Smooth muscle cell (in vitro differentiated cells): ENCODE measurements at regions not wholly inside any gene's neighbourhood (a gene's known extent, or its start where the extent isn't known, plus 50 kb on each side); places are given as distances from the start of the nearest gene placed in this dataset.

ENCODE experiments used
- DNase-seq: peaks from one replicate; lab custom pipeline; 2025; ENCODE audit not compliant: unreplicated experiment; lab: John Stamatoyannopoulos, UW
- H2AFZ ChIP-seq: fragments of 200-600 bp; sonication (generic); 2 replicates; pipeline ENCODE4 v1.6.0; 2016; ENCODE audit warnings: antibody characterized with exemption, low read depth, mild to moderate bottlenecking
- H3F3A ChIP-seq: fragments of 200-600 bp; sonication (generic); 2 replicates; pipeline ENCODE4 v1.6.0; 2017; ENCODE audit warnings: antibody characterized with exemption, low read depth
- H3K27ac ChIP-seq: fragments of 200-600 bp; sonication (generic); 2 replicates; pipeline ENCODE4 v1.5.1; 2016; ENCODE audit warnings: low read depth, mild to moderate bottlenecking
- H3K27me3 ChIP-seq: fragments of 200-600 bp; sonication (generic); 2 replicates; pipeline ENCODE4 v1.6.1; 2016; ENCODE audit warnings: low read depth, mild to moderate bottlenecking
- H3K36me3 ChIP-seq: fragments of 200-600 bp; sonication (generic); 2 replicates; pipeline ENCODE4 v1.5.1; 2016; ENCODE audit warnings: low read depth
- H3K4me1 ChIP-seq: fragments of 200-600 bp; sonication (generic); 2 replicates; pipeline ENCODE4 v1.5.1; 2016; ENCODE audit warnings: low read depth
- H3K4me2 ChIP-seq: fragments of 200-600 bp; sonication (generic); 2 replicates; pipeline ENCODE4 v1.6.0; 2016; ENCODE audit warnings: mild to moderate bottlenecking
- H3K4me3 ChIP-seq: fragments of 200-600 bp; sonication (generic); 2 replicates; pipeline ENCODE4 v1.5.1; 2016; ENCODE audit warnings: mild to moderate bottlenecking
- H3K79me2 ChIP-seq: fragments of 200-600 bp; sonication (generic); 2 replicates; pipeline ENCODE4 v1.6.0; 2016; ENCODE audit warnings: low read depth, mild to moderate bottlenecking
- H3K9ac ChIP-seq: fragments of 200-600 bp; sonication (generic); 2 replicates; pipeline ENCODE4 v1.6.0; 2016; ENCODE audit warnings: low read depth
- H3K9me3 ChIP-seq: fragments of 200-600 bp; sonication (generic); replicated peaks from 2 replicates; pipeline ENCODE4 v1.5.1; 2016; ENCODE audit warnings: low read depth
- H4K20me1 ChIP-seq: fragments of 200-600 bp; sonication (generic); 2 replicates; pipeline ENCODE4 v1.6.0; 2016; ENCODE audit warnings: low read depth
- CTCF ChIP-seq: fragments of 200-600 bp; sonication (generic); IDR thresholded peaks from 2 replicates; pipeline ENCODE4 v1.5.1; 2017; ENCODE audit warnings: borderline replicate concordance, mild to moderate bottlenecking, antibody characterized with exemption; ENCODE audit not compliant: insufficient read depth, poor library complexity, severe bottlenecking
- WGBS: methylation state at CpG from one replicate; pipeline ENCODE4 v1.1.7; 2016; ENCODE audit warnings: low lambda C conversion rate; 5-methylcytosine and 5-hydroxymethylcytosine counted together

- H2AFZ ChIP-seq, result no peak overlapping the region
- H3K9ac ChIP-seq, result no peak overlapping the region
- H3K79me2 ChIP-seq, result peaks cover 35% of the 10 kb centered on the region
- TF ChIP-seq CTCF, result no peak
- H3F3A ChIP-seq, result peaks cover 31% of the 10 kb centered on the region
- peaks cover 14% of the 10 kb centered on the region for H4K20me1 ChIP-seq
- H3K9me3 ChIP-seq, result no peaks in the 10 kb centered on the region
- no peak for DNase-seq
- H3K4me1 ChIP-seq, result peaks cover 36% of the 10 kb centered on the region
- peak overlapping the region; percentile 88 for H3K4me2 ChIP-seq
- peak overlapping the region; percentile 43 for H3K4me3 ChIP-seq
- H3K36me3 ChIP-seq, result no peaks in the 10 kb centered on the region
- 91% methylated on average over 44 of the region's 44 CpGs for WGBS
- no peaks in the 10 kb centered on the region for H3K27me3 ChIP-seq
- H3K27ac ChIP-seq, result no peak overlapping the region
Observed at GRCh38 chr16:85171004-85171758, 58.9 kb upstream of the CIBAR2 start.

- Histone ChIP-seq H4K20me1 (peaks cover 14% of the 10 kb centered on the region), H3K36me3 (no peaks in the 10 kb centered on the region), H2AFZ (no peak overlapping the region), H3K4me2 (peak overlapping the region; percentile 88), H3K79me2 (peaks cover 42% of the 10 kb centered on the region), H3K9me3 (no peaks in the 10 kb centered on the region), H3K27ac (peak overlapping the region; percentile 91), H3K9ac (no peak overlapping the region), H3K4me3 (peak overlapping the region; percentile 43), H3F3A (peaks cover 31% of the 10 kb centered on the region), H3K27me3 (no peaks in the 10 kb centered on the region), H3K4me1 (peaks cover 36% of the 10 kb centered on the region)
- 43% methylated on average over 21 of the region's 21 CpGs for WGBS
- TF ChIP-seq CTCF, result no peak
- no peak for DNase-seq
Observed at GRCh38 chr16:85171759-85172454, 59.6 kb upstream of the CIBAR2 start.

GRCh38 chr16:85172455-85173145, 60.3 kb upstream of the CIBAR2 start:
- H2AFZ ChIP-seq, result no peak overlapping the region
- peaks cover 36% of the 10 kb centered on the region for H3K4me1 ChIP-seq
- peaks cover 26% of the 10 kb centered on the region for H3F3A ChIP-seq
- H3K9me3 ChIP-seq, result no peaks in the 10 kb centered on the region
- H3K4me3 ChIP-seq, result peak overlapping the region; percentile 43
- no peaks in the 10 kb centered on the region for H3K36me3 ChIP-seq
- WGBS, result 29% methylated on average over 28 of the region's 28 CpGs
- H3K27me3 ChIP-seq, result no peaks in the 10 kb centered on the region
- no peak overlapping the region for H3K9ac ChIP-seq
- H4K20me1 ChIP-seq, result peaks cover 17% of the 10 kb centered on the region
- TF ChIP-seq CTCF, result peak; percentile 12
- peaks cover 49% of the 10 kb centered on the region for H3K79me2 ChIP-seq
- peak overlapping the region; percentile 91 for H3K27ac ChIP-seq
- peak overlapping the region; percentile 88 for H3K4me2 ChIP-seq
- DNase-seq, result peak; percentile 34
